ENCODE measurements at regions not wholly inside any gene's neighbourhood (a gene's known extent, or its start where the extent isn't known, plus 50 kb on each side); places are given as distances from the start of the nearest gene placed in this dataset.

DNA sequence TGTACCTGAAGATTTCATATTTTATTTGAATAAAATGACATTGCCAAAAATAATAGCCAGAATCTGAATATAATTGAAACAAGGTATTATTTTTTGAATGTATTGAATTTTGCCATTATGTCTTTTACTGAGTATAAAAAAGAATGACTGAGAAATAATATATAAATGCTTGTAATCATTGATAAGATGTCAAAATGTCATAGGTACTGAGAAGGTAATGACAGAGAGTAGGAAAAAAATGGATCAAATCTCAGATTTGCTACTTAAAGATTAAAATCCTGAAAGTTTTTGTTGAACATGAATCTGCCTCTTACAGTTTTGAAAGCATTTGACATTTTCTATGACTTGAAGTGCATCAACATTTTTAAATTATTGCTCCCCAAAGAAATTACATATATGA, 1069.9 kb upstream of the ADGRL4 start:
- Histone ChIP-seq H3K27me3 (ENCODE audit: control insufficient read depth in 2 of 2, insufficient read depth in 2 of 2, low read length in 2 of 2) (no peaks in the 10 kb centered on the region), H3K9me3 (ENCODE audit: control insufficient read depth in 2 of 2, low read length in 2 of 2) (no peaks in the 10 kb centered on the region), H3K27ac (ENCODE audit: low read depth in 2 of 2, low read length in 2 of 2) (no peak overlapping the region), H3K4me3 (ENCODE audit: low read length in 2 of 2) (no peak overlapping the region), H3K4me1 (ENCODE audit: control insufficient read depth in 2 of 2, insufficient read depth in 2 of 2, low read length in 2 of 2) (no peaks in the 10 kb centered on the region), H3K9ac (ENCODE audit: low read depth in 1 of 2, low read length in 2 of 2) (no peak overlapping the region), H3K36me3 (ENCODE audit: control insufficient read depth in 2 of 2, insufficient read depth in 2 of 2, low read length in 2 of 2) (no peaks in the 10 kb centered on the region)

DNA sequence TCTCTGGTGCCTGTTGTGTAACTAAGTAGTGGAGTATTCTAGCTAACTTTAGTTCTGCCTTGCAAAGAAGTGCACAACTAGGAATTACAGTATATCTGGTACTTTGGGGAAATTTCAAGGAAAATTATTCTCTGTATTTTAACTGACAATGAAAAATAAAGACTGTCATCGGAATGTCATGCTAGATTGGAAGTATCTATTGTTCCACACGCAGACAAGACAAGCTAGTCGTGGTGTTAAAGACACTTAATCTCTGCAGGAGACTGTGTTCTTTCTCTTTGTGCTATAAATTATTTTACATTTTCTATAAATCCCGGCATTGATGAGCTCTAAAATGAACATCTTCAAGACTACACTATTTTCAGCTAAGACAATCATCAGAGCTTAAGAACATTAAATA, 1068.8 kb upstream of the ADGRL4 start:
- H3K27me3 ChIP-seq (ENCODE audit: control insufficient read depth in 2 of 2, insufficient read depth in 2 of 2, low read length in 2 of 2): no peaks in the 10 kb centered on the region
- no peaks in the 10 kb centered on the region for H3K36me3 ChIP-seq (ENCODE audit: control insufficient read depth in 2 of 2, insufficient read depth in 2 of 2, low read length in 2 of 2)
- no peak overlapping the region for H3K27ac ChIP-seq (ENCODE audit: low read depth in 2 of 2, low read length in 2 of 2)
- H3K4me3 ChIP-seq (ENCODE audit: low read length in 2 of 2): no peak overlapping the region
- H3K9me3 ChIP-seq (ENCODE audit: control insufficient read depth in 2 of 2, low read length in 2 of 2): no peaks in the 10 kb centered on the region
- no peak overlapping the region for H3K9ac ChIP-seq (ENCODE audit: low read depth in 1 of 2, low read length in 2 of 2)
- no peaks in the 10 kb centered on the region for H3K4me1 ChIP-seq (ENCODE audit: control insufficient read depth in 2 of 2, insufficient read depth in 2 of 2, low read length in 2 of 2)

DNA sequence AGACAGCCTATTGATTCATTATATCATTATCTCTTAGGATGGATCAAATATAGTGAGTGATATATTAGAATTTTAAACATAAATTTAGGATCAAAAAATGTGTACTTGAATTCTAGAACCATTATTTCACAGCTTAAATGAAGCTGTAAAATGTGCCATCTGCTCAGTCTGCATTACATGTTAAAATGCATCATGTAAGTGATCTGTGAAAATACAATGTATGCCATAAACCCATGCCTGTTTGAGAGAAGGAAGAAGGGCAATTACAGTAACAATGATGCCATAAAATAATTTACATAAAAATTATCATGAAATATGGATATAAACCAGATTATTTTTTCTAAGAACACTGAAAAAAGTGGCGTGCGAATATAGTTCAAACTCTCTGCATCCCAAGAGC, 1066.0 kb upstream of the ADGRL4 start:
- no peak overlapping the region for H3K4me3 ChIP-seq (ENCODE audit: low read length in 2 of 2)
- H3K27ac ChIP-seq (ENCODE audit: low read depth in 2 of 2, low read length in 2 of 2): no peak overlapping the region
- no peaks in the 10 kb centered on the region for H3K27me3 ChIP-seq (ENCODE audit: control insufficient read depth in 2 of 2, insufficient read depth in 2 of 2, low read length in 2 of 2)
- H3K9ac ChIP-seq (ENCODE audit: low read depth in 1 of 2, low read length in 2 of 2): no peak overlapping the region
- H3K9me3 ChIP-seq (ENCODE audit: control insufficient read depth in 2 of 2, low read length in 2 of 2): no peaks in the 10 kb centered on the region
- H3K36me3 ChIP-seq (ENCODE audit: control insufficient read depth in 2 of 2, insufficient read depth in 2 of 2, low read length in 2 of 2): no peaks in the 10 kb centered on the region
- no peaks in the 10 kb centered on the region for H3K4me1 ChIP-seq (ENCODE audit: control insufficient read depth in 2 of 2, insufficient read depth in 2 of 2, low read length in 2 of 2)

DNA sequence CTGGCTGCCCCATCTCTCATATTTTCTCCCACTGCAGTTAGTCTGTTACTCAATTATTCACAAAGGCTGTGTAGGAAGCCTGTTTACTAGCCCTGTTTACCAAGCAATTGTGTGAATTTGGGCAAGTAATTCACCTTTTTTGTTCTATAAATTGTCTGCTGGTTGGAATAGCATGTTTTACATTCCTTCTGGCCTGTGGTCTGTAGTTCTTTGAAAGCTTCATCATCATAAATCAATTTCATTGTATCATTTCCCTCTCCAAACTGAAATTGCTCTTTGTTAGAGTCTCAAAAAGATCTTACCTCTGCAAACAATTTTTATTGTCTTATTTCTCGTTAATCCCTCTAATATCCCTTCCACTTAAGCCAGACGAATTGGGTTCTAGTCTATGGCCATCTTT, 1059.5 kb upstream of the ADGRL4 start:
- no peak overlapping the region for H3K4me3 ChIP-seq (ENCODE audit: low read length in 2 of 2)
- no peaks in the 10 kb centered on the region for H3K27me3 ChIP-seq (ENCODE audit: control insufficient read depth in 2 of 2, insufficient read depth in 2 of 2, low read length in 2 of 2)
- H3K4me1 ChIP-seq (ENCODE audit: control insufficient read depth in 2 of 2, insufficient read depth in 2 of 2, low read length in 2 of 2): no peaks in the 10 kb centered on the region
- no peak overlapping the region for H3K27ac ChIP-seq (ENCODE audit: low read depth in 2 of 2, low read length in 2 of 2)
- no peaks in the 10 kb centered on the region for H3K36me3 ChIP-seq (ENCODE audit: control insufficient read depth in 2 of 2, insufficient read depth in 2 of 2, low read length in 2 of 2)
- no peak overlapping the region for H3K9ac ChIP-seq (ENCODE audit: low read depth in 1 of 2, low read length in 2 of 2)
- no peaks in the 10 kb centered on the region for H3K9me3 ChIP-seq (ENCODE audit: control insufficient read depth in 2 of 2, low read length in 2 of 2)

DNA sequence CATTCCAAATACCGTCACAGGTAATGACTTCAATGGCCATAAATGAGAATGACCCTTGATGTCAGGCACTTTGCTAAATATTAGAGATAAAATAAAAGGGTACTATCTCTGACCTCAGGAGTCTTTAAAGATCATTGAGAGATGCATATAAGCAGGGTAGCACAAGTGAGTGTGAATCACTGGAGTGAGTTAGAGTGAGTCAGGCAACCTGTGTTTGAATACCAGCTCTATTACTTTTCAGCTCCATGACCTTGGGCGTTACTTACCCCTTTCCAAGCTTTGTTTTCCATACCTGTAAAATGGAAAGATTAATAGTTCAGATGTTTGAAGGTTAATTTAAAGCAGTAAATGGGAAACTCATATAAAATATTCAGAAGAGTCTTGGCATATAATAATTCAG, 1058.0 kb upstream of the ADGRL4 start:
- Histone ChIP-seq H3K9ac (ENCODE audit: low read depth in 1 of 2, low read length in 2 of 2) (no peak overlapping the region), H3K27ac (ENCODE audit: low read depth in 2 of 2, low read length in 2 of 2) (no peak overlapping the region), H3K36me3 (ENCODE audit: control insufficient read depth in 2 of 2, insufficient read depth in 2 of 2, low read length in 2 of 2) (no peaks in the 10 kb centered on the region), H3K4me3 (ENCODE audit: low read length in 2 of 2) (no peak overlapping the region), H3K4me1 (ENCODE audit: control insufficient read depth in 2 of 2, insufficient read depth in 2 of 2, low read length in 2 of 2) (no peaks in the 10 kb centered on the region), H3K27me3 (ENCODE audit: control insufficient read depth in 2 of 2, insufficient read depth in 2 of 2, low read length in 2 of 2) (no peaks in the 10 kb centered on the region), H3K9me3 (ENCODE audit: control insufficient read depth in 2 of 2, low read length in 2 of 2) (no peaks in the 10 kb centered on the region)

DNA sequence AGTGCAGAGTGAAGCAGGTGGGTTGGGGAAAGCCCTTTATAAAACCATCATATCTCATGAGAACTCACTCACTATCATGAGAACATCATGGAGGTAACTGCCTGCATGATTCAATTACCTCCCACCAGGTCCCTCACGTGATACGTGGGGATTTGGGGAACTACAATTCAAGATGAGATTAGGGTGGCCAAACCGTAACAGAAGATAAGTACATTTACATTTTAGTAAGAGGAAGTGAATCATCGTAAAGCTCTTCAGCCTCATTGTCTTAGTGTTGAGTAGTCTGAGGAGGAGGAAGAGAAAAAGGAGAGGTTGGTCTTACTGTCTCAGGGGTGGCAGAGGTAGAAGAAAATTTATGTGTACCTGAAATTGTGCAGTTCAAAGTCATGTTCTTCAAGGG, 1053.4 kb upstream of the ADGRL4 start:
- Histone ChIP-seq H3K9ac (ENCODE audit: low read depth in 1 of 2, low read length in 2 of 2) (no peak overlapping the region), H3K36me3 (ENCODE audit: control insufficient read depth in 2 of 2, insufficient read depth in 2 of 2, low read length in 2 of 2) (no peaks in the 10 kb centered on the region), H3K4me3 (ENCODE audit: low read length in 2 of 2) (no peak overlapping the region), H3K4me1 (ENCODE audit: control insufficient read depth in 2 of 2, insufficient read depth in 2 of 2, low read length in 2 of 2) (no peaks in the 10 kb centered on the region), H3K9me3 (ENCODE audit: control insufficient read depth in 2 of 2, low read length in 2 of 2) (no peaks in the 10 kb centered on the region), H3K27me3 (ENCODE audit: control insufficient read depth in 2 of 2, insufficient read depth in 2 of 2, low read length in 2 of 2) (no peaks in the 10 kb centered on the region), H3K27ac (ENCODE audit: low read depth in 2 of 2, low read length in 2 of 2) (no peak overlapping the region)

DNA sequence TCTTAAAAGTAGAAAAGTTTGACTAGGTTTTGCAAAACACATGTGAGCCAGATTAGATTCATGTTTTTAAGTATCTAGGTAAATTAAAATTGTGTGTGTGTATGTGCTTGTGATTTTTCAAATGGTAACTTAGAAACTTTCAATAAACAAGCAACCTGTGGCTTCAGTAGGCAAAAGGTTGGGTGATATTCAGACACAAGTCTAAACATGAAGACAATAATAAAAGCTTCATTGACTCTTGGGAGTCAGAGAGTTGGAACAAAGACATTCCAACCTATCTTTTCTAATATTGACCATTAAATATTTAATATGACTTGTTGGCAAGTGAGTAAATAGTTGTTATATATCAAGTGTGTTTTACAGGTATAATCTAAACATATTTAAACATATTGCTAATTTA, 1049.6 kb upstream of the ADGRL4 start:
- no peaks in the 10 kb centered on the region for H3K36me3 ChIP-seq (ENCODE audit: control insufficient read depth in 2 of 2, insufficient read depth in 2 of 2, low read length in 2 of 2)
- H3K9me3 ChIP-seq (ENCODE audit: control insufficient read depth in 2 of 2, low read length in 2 of 2): peaks cover 2 to 3% of the 10 kb centered on the region in 2 donors
- no peak overlapping the region for H3K4me3 ChIP-seq (ENCODE audit: low read length in 2 of 2)
- no peak overlapping the region for H3K9ac ChIP-seq (ENCODE audit: low read depth in 1 of 2, low read length in 2 of 2)
- H3K4me1 ChIP-seq (ENCODE audit: control insufficient read depth in 2 of 2, insufficient read depth in 2 of 2, low read length in 2 of 2): no peaks in the 10 kb centered on the region
- no peak overlapping the region for H3K27ac ChIP-seq (ENCODE audit: low read depth in 2 of 2, low read length in 2 of 2)
- H3K27me3 ChIP-seq (ENCODE audit: control insufficient read depth in 2 of 2, insufficient read depth in 2 of 2, low read length in 2 of 2): no peaks in the 10 kb centered on the region

DNA sequence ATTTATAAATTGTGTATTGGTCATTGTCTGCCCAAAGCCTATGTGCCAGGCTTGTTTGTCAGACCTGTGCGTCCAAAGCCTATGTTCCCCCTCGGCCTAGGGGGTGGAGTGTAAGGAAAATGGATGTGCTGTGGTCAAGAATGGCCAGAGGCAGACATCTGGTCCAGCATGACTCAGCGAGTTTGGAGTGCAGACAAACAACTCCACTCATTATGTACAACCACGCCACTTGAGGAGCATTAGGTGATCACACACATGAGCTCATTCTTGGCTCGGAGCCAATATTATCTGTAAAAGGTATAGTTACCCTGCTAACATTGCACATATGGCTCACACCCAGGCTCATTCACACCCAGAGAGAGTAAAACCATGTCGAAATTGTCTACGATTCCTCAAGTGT, 1047.6 kb upstream of the ADGRL4 start:
- H3K27ac ChIP-seq (ENCODE audit: low read depth in 2 of 2, low read length in 2 of 2): no peak overlapping the region
- H3K27me3 ChIP-seq (ENCODE audit: control insufficient read depth in 2 of 2, insufficient read depth in 2 of 2, low read length in 2 of 2): no peaks in the 10 kb centered on the region
- H3K4me1 ChIP-seq (ENCODE audit: control insufficient read depth in 2 of 2, insufficient read depth in 2 of 2, low read length in 2 of 2): no peaks in the 10 kb centered on the region
- H3K9me3 ChIP-seq (ENCODE audit: control insufficient read depth in 2 of 2, low read length in 2 of 2): peaks cover 2 to 3% of the 10 kb centered on the region in 2 donors
- H3K9ac ChIP-seq (ENCODE audit: low read depth in 1 of 2, low read length in 2 of 2): no peak overlapping the region
- H3K36me3 ChIP-seq (ENCODE audit: control insufficient read depth in 2 of 2, insufficient read depth in 2 of 2, low read length in 2 of 2): no peaks in the 10 kb centered on the region
- no peak overlapping the region for H3K4me3 ChIP-seq (ENCODE audit: low read length in 2 of 2)

DNA sequence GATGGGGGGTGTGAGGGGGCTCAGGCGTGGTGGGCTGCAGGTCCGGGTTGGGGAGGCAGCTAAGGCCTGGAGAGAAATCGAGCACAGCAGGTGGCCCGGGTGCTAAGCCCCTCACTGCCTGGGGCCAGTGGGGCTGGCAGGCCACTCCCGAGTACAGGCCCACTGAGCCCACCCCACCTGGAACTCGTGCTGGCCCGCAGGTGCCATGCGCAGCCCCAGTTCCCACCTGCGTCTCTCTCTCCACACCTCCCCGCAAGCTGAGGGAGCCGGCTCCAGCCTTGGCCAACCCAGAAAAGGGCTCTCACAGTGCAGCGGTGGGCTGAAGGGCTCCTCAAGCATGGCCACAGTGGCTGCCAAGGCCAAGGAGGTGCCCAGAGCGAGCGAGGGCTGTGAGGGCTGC, 1047.1 kb upstream of the ADGRL4 start:
- Histone ChIP-seq H3K27ac (ENCODE audit: low read depth in 2 of 2, low read length in 2 of 2) (no peak overlapping the region), H3K27me3 (ENCODE audit: control insufficient read depth in 2 of 2, insufficient read depth in 2 of 2, low read length in 2 of 2) (no peaks in the 10 kb centered on the region)

DNA sequence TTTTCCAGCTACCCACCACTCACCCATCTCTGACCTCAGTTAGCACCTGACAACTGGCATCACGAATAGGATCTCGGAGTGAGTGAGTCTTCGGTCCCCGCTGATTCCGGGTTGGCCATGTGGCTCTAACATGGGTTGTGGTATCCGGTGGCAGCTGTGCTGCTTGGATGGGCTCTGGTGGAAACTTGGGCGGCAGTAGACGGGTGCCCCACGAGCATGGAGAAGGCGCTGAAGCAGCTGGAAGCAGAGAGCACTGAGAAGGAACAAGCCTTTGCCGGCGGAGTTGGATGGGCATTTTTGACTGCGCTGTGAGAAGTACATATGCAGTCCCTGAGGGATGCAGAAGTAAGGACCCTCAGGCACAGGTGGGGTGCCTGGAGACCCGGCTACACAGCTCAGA, 1044.0 kb upstream of the ADGRL4 start:
- Histone ChIP-seq H3K9ac (ENCODE audit: low read depth in 1 of 2, low read length in 2 of 2) (no peak overlapping the region), H3K4me3 (ENCODE audit: low read length in 2 of 2) (no peak overlapping the region), H3K27ac (ENCODE audit: low read depth in 2 of 2, low read length in 2 of 2) (no peak overlapping the region), H3K4me1 (ENCODE audit: control insufficient read depth in 2 of 2, insufficient read depth in 2 of 2, low read length in 2 of 2) (no peaks in the 10 kb centered on the region), H3K27me3 (ENCODE audit: control insufficient read depth in 2 of 2, insufficient read depth in 2 of 2, low read length in 2 of 2) (no peaks in the 10 kb centered on the region), H3K36me3 (ENCODE audit: control insufficient read depth in 2 of 2, insufficient read depth in 2 of 2, low read length in 2 of 2) (no peaks in the 10 kb centered on the region), H3K9me3 (ENCODE audit: control insufficient read depth in 2 of 2, low read length in 2 of 2) (peaks cover 2 to 3% of the 10 kb centered on the region in 2 donors)

More for the DNA sequence above, 1047.1 kb upstream of the ADGRL4 start:
- Histone ChIP-seq H3K4me3 (ENCODE audit: low read length in 2 of 2) (no peak overlapping the region), H3K9ac (ENCODE audit: low read depth in 1 of 2, low read length in 2 of 2) (no peak overlapping the region), H3K9me3 (ENCODE audit: control insufficient read depth in 2 of 2, low read length in 2 of 2) (peaks cover 2 to 3% of the 10 kb centered on the region in 2 donors), H3K4me1 (ENCODE audit: control insufficient read depth in 2 of 2, insufficient read depth in 2 of 2, low read length in 2 of 2) (no peaks in the 10 kb centered on the region), H3K36me3 (ENCODE audit: control insufficient read depth in 2 of 2, insufficient read depth in 2 of 2, low read length in 2 of 2) (no peaks in the 10 kb centered on the region)

DNA sequence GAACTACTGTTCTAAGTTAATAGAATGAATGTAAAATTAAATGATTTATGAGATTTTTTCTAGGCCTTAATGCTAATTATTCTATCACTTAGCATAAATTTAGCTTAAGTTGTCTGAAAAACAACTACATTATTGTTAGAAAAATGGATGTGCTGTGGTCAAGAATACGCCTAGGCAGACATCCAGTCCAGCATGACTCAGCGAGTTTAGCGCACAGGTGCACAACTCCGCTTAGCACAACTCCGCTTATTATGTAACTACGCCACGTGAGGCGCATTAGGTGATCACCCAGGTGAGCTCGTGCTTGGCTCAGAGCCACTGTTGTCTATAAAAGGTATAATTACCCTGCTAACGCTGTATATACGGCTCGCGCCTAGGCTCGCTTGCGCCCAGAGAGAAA, 1043.6 kb upstream of the ADGRL4 start:
- H3K4me1 ChIP-seq (ENCODE audit: control insufficient read depth in 2 of 2, insufficient read depth in 2 of 2, low read length in 2 of 2): no peaks in the 10 kb centered on the region
- no peaks in the 10 kb centered on the region for H3K36me3 ChIP-seq (ENCODE audit: control insufficient read depth in 2 of 2, insufficient read depth in 2 of 2, low read length in 2 of 2)
- no peak overlapping the region for H3K27ac ChIP-seq (ENCODE audit: low read depth in 2 of 2, low read length in 2 of 2)
- no peak overlapping the region for H3K4me3 ChIP-seq (ENCODE audit: low read length in 2 of 2)
- H3K9ac ChIP-seq (ENCODE audit: low read depth in 1 of 2, low read length in 2 of 2): no peak overlapping the region
- peaks cover 2 to 3% of the 10 kb centered on the region in 2 donors for H3K9me3 ChIP-seq (ENCODE audit: control insufficient read depth in 2 of 2, low read length in 2 of 2)
- no peaks in the 10 kb centered on the region for H3K27me3 ChIP-seq (ENCODE audit: control insufficient read depth in 2 of 2, insufficient read depth in 2 of 2, low read length in 2 of 2)
